ENCODE measurements at regions not wholly inside any gene's neighbourhood (a gene's known extent, or its start where the extent isn't known, plus 50 kb on each side); places are given as distances from the start of the nearest gene placed in this dataset.

- no peak for DNase-seq
Observed at GRCh38 chr4:123853651-123854050, 457.1 kb downstream of the SPRY1 start.

GRCh38 chr4:123856689-123857545, 460.3 kb downstream of the SPRY1 start:
- no peak for DNase-seq

- no peak for DNase-seq
Observed at GRCh38 chr4:123858465-123858864, 461.9 kb downstream of the SPRY1 start.

- DNase-seq: no peak
Observed at GRCh38 chr4:123862812-123863211, 466.2 kb downstream of the SPRY1 start.

GRCh38 chr4:123866796-123867195, 470.2 kb downstream of the SPRY1 start:
- no peak for DNase-seq

- no peak for DNase-seq
Observed at GRCh38 chr4:123867910-123868587, 471.5 kb downstream of the SPRY1 start.

DNA sequence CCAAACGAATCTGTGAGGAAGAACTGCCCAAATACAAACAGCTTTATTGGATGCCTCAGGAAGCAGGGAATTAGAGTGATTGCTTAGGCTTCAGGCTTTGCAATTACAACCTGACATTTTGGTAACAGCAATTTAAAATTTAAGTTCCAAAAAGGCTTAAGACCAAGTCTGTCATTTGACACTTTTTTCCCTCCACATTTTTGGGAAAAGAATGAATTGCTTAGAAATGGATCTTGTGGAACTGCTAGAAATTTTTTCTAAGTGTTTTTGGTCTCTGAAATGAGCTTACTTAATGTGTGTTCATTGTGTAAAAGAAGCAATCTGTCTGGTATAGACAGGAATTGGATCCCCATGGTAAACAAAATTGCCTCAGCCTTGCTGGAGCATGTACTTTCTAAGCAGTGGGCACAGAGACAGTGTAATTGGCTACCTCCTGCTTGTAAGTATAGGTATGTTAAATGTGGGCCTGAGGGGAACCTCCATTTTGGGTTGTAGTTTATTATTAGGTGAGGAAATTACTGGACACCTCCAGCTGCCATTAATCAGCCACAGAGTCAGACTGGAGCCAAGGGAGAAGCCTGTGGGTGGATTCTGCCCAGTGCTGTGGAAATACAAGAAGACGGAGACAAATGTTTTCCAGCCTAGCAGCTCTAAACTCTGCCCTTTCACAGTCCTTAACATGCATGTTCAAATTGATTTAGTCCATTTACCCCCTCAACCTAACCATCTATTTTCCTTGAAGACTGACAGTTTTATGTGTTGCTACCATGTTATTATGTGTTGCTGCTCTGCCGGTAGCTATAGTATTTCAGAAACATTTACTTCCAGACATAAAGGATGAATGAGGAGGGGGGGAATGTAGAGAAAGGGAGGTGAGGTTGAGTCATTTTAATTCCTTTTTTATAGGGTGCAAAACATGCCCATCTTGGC, 473.0 kb downstream of the SPRY1 start:
- no peak for DNase-seq

DNA sequence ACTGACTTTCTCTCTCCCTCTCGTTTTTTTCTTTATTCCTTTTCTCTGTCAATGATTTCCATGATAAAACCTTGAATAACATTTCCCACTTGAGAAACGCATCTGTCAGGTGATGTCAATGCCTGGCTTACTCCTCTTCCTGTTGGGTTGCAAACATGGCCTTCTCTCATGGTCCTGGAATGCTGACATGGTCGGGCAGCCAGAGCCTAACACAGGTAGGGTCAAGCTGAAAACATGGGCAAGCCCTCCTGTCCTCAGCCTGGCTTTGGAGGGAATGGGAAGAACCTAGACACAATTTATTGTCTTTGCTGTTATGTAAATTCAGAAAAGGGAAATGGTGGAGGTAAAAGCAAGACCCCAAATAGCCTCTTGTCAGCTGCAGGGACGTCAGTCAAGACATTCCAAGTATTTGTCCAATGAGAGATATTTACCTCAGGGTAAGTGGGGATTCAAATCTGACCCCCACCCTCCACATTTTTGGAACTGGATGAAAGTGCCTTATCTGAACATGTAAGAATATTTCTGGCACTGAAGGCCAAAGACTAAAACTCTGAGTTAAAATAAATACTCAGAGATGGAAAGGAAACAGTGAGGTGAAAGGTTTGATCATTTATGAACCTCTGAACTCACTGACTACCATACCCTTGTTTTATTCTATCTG, 473.8 kb downstream of the SPRY1 start:
- no peak for DNase-seq

DNA sequence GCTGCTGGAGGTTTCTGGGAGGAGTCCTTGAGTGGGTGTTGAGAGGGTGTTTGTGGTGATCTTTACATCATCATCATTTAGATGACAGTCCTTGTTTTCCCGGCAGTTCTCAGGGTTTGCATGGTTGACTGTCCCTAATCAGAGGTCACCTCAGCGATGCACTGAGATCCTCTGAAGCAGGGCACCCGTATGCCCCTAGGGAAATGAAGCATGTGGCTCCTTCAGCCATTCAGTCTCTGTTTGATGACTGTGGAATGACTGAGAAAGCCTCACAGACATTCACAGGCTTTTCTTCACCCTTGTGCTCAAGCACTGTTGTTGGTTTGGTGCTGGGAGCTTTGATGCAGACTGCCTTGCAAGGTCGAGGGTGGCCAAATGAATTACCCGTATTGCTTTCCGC, 474.7 kb downstream of the SPRY1 start:
- no peak for DNase-seq

GRCh38 chr4:123874063-123874462, 477.5 kb downstream of the SPRY1 start:
- no peak for DNase-seq

DNA sequence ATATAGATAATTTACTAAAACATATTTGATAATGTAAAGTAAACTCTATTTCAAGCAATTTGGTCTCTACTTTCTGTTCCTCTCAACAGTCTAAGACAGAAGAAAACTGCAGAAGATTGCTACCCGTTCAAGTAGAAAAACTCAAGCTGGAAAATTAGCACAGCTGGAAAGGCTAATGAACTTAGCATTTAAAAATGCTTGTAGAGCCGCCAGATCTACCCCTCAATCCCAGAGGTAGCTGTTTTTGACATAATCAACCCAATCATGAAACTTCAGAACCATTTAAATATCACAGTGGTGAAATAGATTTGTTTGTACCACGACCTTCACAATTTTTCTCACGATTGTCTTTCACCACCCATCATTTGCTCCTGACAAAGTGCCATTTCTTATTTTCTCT, 479.5 kb downstream of the SPRY1 start:
- no peak for DNase-seq

GRCh38 chr4:123876671-123877101, 480.1 kb downstream of the SPRY1 start:
- no peak for DNase-seq

GRCh38 chr4:123877551-123877950, 481.0 kb downstream of the SPRY1 start:
- no peak for DNase-seq

DNA sequence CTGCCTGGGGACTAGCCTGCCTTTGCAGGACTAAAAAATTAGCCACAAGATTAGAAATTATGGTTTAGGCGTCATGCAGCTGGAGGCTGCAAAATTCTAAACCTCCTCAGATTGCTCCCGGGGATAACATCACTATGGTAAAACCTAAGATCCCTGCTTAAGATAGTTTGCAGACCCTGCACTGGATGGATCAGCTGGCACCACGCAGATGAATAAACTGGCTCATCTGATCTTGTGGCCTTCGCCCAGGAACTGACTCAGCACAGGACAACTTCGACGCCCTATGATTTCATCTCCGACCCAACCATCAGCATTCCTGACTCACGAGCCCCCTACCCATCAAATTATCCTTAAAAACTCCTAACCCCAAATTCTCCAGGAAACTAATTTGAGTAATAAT, 482.4 kb downstream of the SPRY1 start:
- no peak for DNase-seq

DNA sequence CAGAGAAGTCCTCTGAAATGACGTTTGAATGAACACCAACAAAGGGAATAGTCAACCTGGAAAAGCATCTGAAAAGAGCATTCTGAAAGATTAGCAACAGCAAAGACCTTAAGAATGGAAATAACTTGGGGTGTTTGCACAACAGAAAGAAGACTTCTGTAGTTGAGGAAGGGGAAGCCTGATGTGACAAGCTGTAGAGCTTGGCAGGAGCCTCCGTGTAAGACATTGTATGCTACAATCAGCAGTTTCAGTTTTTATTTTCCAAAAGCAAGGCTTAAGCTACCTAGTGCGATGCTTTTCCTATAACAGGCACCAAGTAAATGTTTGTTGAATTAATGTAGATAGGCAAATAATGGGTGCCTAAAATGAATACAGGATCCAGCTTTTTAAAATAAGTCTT, 484.0 kb downstream of the SPRY1 start:
- no peak for DNase-seq

GRCh38 chr4:123884922-123885321, 488.3 kb downstream of the SPRY1 start:
- no peak for DNase-seq

DNA sequence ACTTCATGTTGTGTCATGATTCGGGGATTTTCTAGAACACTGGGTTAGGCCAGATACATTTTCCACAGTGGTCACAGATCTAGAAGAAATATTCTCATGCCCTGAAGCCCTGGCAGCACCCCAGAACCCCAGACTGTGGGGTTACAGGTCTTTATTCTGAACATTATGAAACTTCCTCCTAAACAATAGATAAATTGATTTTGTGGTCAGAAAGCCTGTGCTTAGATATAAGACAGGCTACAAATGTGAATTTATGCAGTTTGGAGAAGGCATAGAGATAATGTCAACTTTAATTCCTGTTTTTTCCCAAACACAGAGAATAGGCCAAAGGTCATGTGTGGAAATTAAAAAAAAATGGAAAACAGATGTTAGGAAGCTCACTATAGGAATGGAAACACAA, 492.9 kb downstream of the SPRY1 start:
- no peak for DNase-seq

GRCh38 chr4:123890889-123891288, 494.3 kb downstream of the SPRY1 start:
- no peak for DNase-seq

- DNase-seq: no peak
Observed at GRCh38 chr4:123891881-123892280, 495.3 kb downstream of the SPRY1 start.

DNA sequence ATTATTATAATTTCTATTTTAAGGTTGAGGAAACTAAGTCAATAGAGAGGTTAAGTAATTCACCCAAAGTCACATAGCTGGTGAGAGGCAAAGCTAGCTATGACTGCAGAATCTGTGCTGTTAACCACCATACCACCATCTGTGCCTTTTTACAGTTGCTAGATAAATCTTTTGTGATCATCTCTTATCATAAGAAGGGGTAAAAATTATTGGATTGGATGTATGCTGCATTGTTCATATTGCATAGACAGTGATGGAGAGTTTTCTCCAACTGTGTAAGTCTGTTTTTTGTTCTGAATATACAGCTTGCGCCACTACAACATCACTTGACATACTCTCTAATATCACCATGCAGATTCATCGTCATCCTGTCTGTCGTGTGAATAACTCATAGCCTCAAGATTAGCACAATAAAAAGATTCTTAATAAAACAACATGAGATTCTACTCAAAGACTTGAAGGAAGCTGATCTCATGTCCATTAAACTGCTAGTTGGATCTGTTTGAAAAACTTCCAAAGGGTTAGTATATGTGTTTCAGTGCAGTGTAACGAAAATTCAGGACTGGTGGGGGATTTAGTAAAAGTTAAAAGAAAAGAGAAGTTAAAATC, 495.9 kb downstream of the SPRY1 start:
- DNase-seq: no peak

DNA sequence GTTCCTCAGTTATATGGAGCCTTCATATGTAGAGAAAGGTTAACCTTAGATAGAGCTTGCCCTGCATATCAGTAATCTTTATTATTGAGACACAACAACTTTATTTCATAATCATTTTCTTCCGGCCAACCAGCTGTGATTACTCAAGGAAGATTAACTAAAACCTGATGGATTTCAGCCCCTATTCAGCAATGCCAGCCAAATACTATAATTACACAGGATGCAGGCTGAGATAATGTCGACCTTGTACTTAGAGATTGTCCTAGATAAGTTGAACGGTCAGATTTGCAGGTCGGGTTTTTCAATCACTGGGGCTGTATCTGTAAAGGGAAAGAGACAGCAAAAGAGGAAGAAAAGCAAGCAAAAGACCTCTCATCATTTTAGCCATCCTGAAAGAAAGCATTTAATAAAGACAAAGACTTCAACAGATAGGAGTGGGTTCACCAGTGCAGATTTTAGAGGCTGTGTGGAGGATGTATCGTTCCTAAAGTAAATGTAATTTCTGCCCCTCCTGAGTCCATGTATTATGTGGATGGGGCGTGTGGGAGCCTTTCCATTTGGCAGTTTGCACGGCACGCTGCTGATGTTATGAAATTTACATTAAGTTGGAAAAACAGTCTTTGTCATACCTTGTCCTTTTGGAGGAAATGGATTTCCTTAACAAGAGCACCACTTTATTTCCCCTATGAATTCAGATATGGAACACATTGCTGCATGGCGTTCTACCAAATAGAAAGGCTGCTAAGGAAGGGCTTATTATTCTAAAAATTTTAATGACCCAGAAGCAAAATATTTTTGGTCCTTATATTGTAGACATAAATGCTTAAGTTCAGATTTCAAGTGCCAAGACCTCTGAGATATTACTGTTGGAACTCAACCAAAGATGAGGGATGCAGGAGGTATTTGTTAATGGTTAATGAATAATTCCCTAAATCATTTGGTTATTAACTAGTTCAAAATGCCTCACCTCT, 496.7 kb downstream of the SPRY1 start:
- DNase-seq: no peak

Data from RPMI8226 (cell line).